H9 (cell line): ENCODE measurements at regions not wholly inside any gene's neighbourhood (a gene's known extent, or its start where the extent isn't known, plus 50 kb on each side); places are given as distances from the start of the nearest gene placed in this dataset.

Experiments
- DNase-seq: peaks from one replicate; pipeline ENCODE4 v3.0.0-alpha.2; 2017
- H2AFZ ChIP-seq: one replicate; pipeline ENCODE4 v1.6.1; 2013; ENCODE audit warnings: mild to moderate bottlenecking, low read length, control low read depth, moderate library complexity
- H2AK5ac ChIP-seq: 2 replicates; pipeline ENCODE4 v1.6.1; 2013; ENCODE audit warnings: low read length, control low read depth, mixed read lengths; ENCODE audit not compliant: insufficient read length
- H2BK120ac ChIP-seq: one replicate; pipeline ENCODE4 v1.6.1; 2013; ENCODE audit warnings: low read depth, mild to moderate bottlenecking, low read length, control low read depth, inconsistent platforms; ENCODE audit not compliant: poor library complexity, severe bottlenecking
- H2BK12ac ChIP-seq: 2 replicates; pipeline ENCODE4 v1.6.1; 2013; ENCODE audit warnings: low read length, control low read depth, mixed read lengths, low read depth; ENCODE audit not compliant: insufficient read length
- H2BK15ac ChIP-seq: 2 replicates; pipeline ENCODE4 v1.6.1; 2013; ENCODE audit warnings: low read depth, low read length, control low read depth
- H2BK20ac ChIP-seq: one replicate; pipeline ENCODE4 v1.6.1; 2013; ENCODE audit warnings: low read depth, mild to moderate bottlenecking, low read length, control low read depth, inconsistent platforms; ENCODE audit not compliant: poor library complexity, severe bottlenecking
- H2BK5ac ChIP-seq: 2 replicates; pipeline ENCODE4 v1.6.1; 2013; ENCODE audit warnings: low read length, control low read depth, mixed read lengths; ENCODE audit not compliant: insufficient read length
- H3K14ac ChIP-seq: 2 replicates; pipeline ENCODE4 v1.6.1; 2013; ENCODE audit warnings: low read length, control low read depth; ENCODE audit not compliant: insufficient read depth
- H3K18ac ChIP-seq: 2 replicates; pipeline ENCODE4 v1.6.1; 2013; ENCODE audit warnings: low read depth, mild to moderate bottlenecking, mixed read lengths, low read length, control low read depth; ENCODE audit not compliant: insufficient read length
- H3K23ac ChIP-seq: 2 replicates; pipeline ENCODE4 v1.6.1; 2013; ENCODE audit warnings: low read length, control low read depth, mixed read lengths, low read depth; ENCODE audit not compliant: insufficient read length
- H3K23me2 ChIP-seq: 2 replicates; pipeline ENCODE4 v1.6.1; 2013; ENCODE audit warnings: low read depth, mild to moderate bottlenecking, mixed read lengths, low read length, control low read depth; ENCODE audit not compliant: insufficient read length, poor library complexity, severe bottlenecking
- H3K27ac ChIP-seq: 2 replicates; pipeline ENCODE4 v1.5.1; 2013; ENCODE audit warnings: low read length, control low read depth, mixed read lengths, low read depth; ENCODE audit not compliant: insufficient read length
- H3K27me3 ChIP-seq: 2 replicates; pipeline ENCODE4 v1.6.1; 2013; ENCODE audit warnings: low read length, control low read depth, inconsistent platforms; ENCODE audit not compliant: insufficient read depth
- H3K4ac ChIP-seq: 2 replicates; pipeline ENCODE4 v1.6.1; 2013; ENCODE audit warnings: low read depth, mild to moderate bottlenecking, control low read depth, inconsistent platforms, low read length, moderate library complexity
- H3K4me1 ChIP-seq: 2 replicates; pipeline ENCODE4 v1.6.1; 2013; ENCODE audit warnings: low read length, control low read depth, inconsistent platforms; ENCODE audit not compliant: insufficient read depth
- H3K4me2 ChIP-seq: 2 replicates; pipeline ENCODE4 v1.6.1; 2013; ENCODE audit warnings: low read length, control low read depth, mixed read lengths; ENCODE audit not compliant: insufficient read length, insufficient read depth
- H3K56ac ChIP-seq: 2 replicates; pipeline ENCODE4 v1.6.1; 2013; ENCODE audit warnings: low read depth, mild to moderate bottlenecking, mixed read lengths, low read length, control low read depth; ENCODE audit not compliant: insufficient read length
- H3K79me1 ChIP-seq: 2 replicates; pipeline ENCODE4 v1.6.1; 2013; ENCODE audit warnings: low read depth, mild to moderate bottlenecking, moderate library complexity, low read length, control low read depth, inconsistent platforms; ENCODE audit not compliant: insufficient read depth, poor library complexity, severe bottlenecking
- H3K79me2 ChIP-seq: 2 replicates; pipeline ENCODE4 v1.6.1; 2013; ENCODE audit warnings: low read length, control low read depth, inconsistent platforms; ENCODE audit not compliant: insufficient read depth
- H3K9ac ChIP-seq: 2 replicates; pipeline ENCODE4 v1.6.1; 2013; ENCODE audit warnings: low read length, control low read depth, mixed read lengths; ENCODE audit not compliant: insufficient read length; ENCODE audit errors: extremely low read depth
- H3K9me3 ChIP-seq: one replicate; pipeline ENCODE4 v1.6.1; 2013; ENCODE audit warnings: low read depth, low read length, inconsistent platforms; ENCODE audit not compliant: control insufficient read depth
- H3T11ph ChIP-seq: one replicate; pipeline ENCODE4 v1.6.1; 2013; ENCODE audit warnings: mild to moderate bottlenecking, low read length, control low read depth, inconsistent platforms
- H4K20me1 ChIP-seq: one replicate; pipeline ENCODE4 v1.6.1; 2013; ENCODE audit not compliant: control insufficient read depth, insufficient read length, insufficient read depth
- H4K5ac ChIP-seq: 2 replicates; pipeline ENCODE4 v1.6.1; 2013; ENCODE audit warnings: low read depth, mild to moderate bottlenecking, mixed read lengths, low read length, control low read depth; ENCODE audit not compliant: insufficient read length
- H4K8ac ChIP-seq: replicated peaks from 2 replicates; pipeline ENCODE4 v1.6.1; 2013; ENCODE audit warnings: low read length, control low read depth, mixed read lengths, low read depth; ENCODE audit not compliant: insufficient read length
- H4K91ac ChIP-seq: 2 replicates; pipeline ENCODE4 v1.6.1; 2013; ENCODE audit warnings: low read depth, mild to moderate bottlenecking, moderate library complexity, mixed read lengths, low read length, control low read depth; ENCODE audit not compliant: insufficient read length
- H3K27ac Mint-ChIP-seq, 3 experiments: 2 replicates in 2 of 3; 3 replicates in 1 of 3; pipeline ENCODE4 v1.8.0; 2020 to 2021; ENCODE audit warnings: mixed read lengths in 3 of 3, mild to moderate bottlenecking in 1 of 3, moderate library complexity in 1 of 3
- H3K27me3 Mint-ChIP-seq: 2 replicates; pipeline ENCODE4 v1.8.0; 2021; ENCODE audit warnings: low read depth, mild to moderate bottlenecking, moderate library complexity, mixed read lengths
- H3K36me3 Mint-ChIP-seq, 3 experiments: 2 replicates in 2 of 3; 3 replicates in 1 of 3; pipeline ENCODE4 v1.8.0; 2020 to 2021; ENCODE audit warnings: low read depth in 3 of 3, mixed read lengths in 3 of 3; ENCODE audit not compliant: insufficient read depth in 1 of 3
- H3K4me1 Mint-ChIP-seq, 2 experiments: 2 replicates each; pipeline ENCODE4 v1.8.0; 2020; ENCODE audit warnings: mixed read lengths in 2 of 2
- H3K4me3 Mint-ChIP-seq, 2 experiments: 2 replicates in 1 of 2; 3 replicates in 1 of 2; pipeline ENCODE4 v1.8.0; 2020 to 2021; ENCODE audit warnings: mild to moderate bottlenecking in 2 of 2, mixed read lengths in 2 of 2, moderate library complexity in 1 of 2
- H3K9me3 Mint-ChIP-seq, 2 experiments: 2 replicates in 1 of 2; 3 replicates in 1 of 2; pipeline ENCODE4 v1.8.0; 2020; ENCODE audit warnings: mild to moderate bottlenecking in 2 of 2, mixed read lengths in 2 of 2, moderate library complexity in 1 of 2
- CTCF ChIP-seq: fragments of 200-600 bp; sonication (generic); conservative IDR thresholded peaks from 3 replicates; pipeline ENCODE4 v1.8.0; 2021; ENCODE audit warnings: antibody characterized with exemption, mild to moderate bottlenecking
- WGBS: extraction: QIAGEN DNeasy Blood & Tissue Kit; methylation state at CpG from one replicate; pipeline ENCODE4 v1.1.7; 2013; ENCODE audit warnings: missing lambda C conversion rate, low lambda C conversion rate, mixed read lengths; ENCODE audit not compliant: insufficient read length; ENCODE audit errors: extremely low coverage; 5-methylcytosine and 5-hydroxymethylcytosine counted together

DNA sequence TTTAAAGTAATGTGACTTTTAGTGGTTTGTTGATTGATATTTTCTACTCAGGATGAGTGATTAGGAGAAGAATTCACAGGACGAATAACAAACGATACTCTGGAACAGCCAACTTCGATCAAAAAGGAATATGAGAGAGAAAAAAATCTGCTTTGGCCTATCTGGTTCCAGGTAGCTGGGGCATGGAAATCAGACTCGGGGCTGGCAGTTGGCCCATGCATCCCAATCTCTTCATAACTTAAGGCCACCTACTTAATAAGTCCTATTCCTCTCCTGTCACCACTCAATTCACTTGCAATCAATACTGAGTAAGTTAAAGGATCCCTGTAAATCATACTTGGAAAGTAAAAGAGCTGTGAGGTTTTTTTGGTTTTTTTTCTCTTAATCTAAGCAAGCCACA lies 1116.2 kb downstream of the SORCS3 start:
- no peak overlapping the region for H2BK20ac ChIP-seq
- TF ChIP-seq CTCF = no peak
- no peak overlapping the region for H3T11ph ChIP-seq
- H3K9me3 Mint-ChIP-seq = no peaks in the 10 kb centered on the region; a peak in 1 of 5 replicates
- no peak overlapping the region for H4K91ac ChIP-seq
- H3K9ac ChIP-seq = no peak overlapping the region
- H3K56ac ChIP-seq = no peak overlapping the region
- H3K79me2 ChIP-seq = no peaks in the 10 kb centered on the region
- H3K4me1 Mint-ChIP-seq = peaks cover 7 to 12% of the 10 kb centered on the region in 2 experiments
- H3K27ac ChIP-seq = no peak overlapping the region
- H2BK120ac ChIP-seq = no peak overlapping the region
- H3K23ac ChIP-seq = no peak overlapping the region
- no peak overlapping the region for H4K8ac ChIP-seq
- no peaks in the 10 kb centered on the region for H3K23me2 ChIP-seq
- H2AK5ac ChIP-seq = no peak overlapping the region
- H4K20me1 ChIP-seq = no peaks in the 10 kb centered on the region
- H3K4me3 Mint-ChIP-seq = no peak overlapping the region
- no peak overlapping the region for H3K4ac ChIP-seq
- H3K9me3 ChIP-seq = no peaks in the 10 kb centered on the region
- H2AFZ ChIP-seq = no peak overlapping the region
- no peak overlapping the region for H2BK12ac ChIP-seq
- no peak overlapping the region for H3K18ac ChIP-seq
- H3K79me1 ChIP-seq = no peaks in the 10 kb centered on the region
- no peak overlapping the region for H3K4me2 ChIP-seq
- H4K5ac ChIP-seq = no peak overlapping the region
- H2BK5ac ChIP-seq = no peak overlapping the region
- no peaks in the 10 kb centered on the region for H3K27me3 Mint-ChIP-seq
- no peak overlapping the region for H3K27ac Mint-ChIP-seq
- no CpG with 5 or more reads among the region's 4 CpGs for WGBS
- no peaks in the 10 kb centered on the region; the same call in 1 of the 2 replicates for H3K27me3 ChIP-seq
- no peaks in the 10 kb centered on the region for H3K4me1 ChIP-seq
- H3K14ac ChIP-seq = no peak overlapping the region
- no peak overlapping the region for H2BK15ac ChIP-seq
- H3K36me3 Mint-ChIP-seq = no peaks in the 10 kb centered on the region
- DNase-seq = no peak
